ENCODE measurements at regions not wholly inside any gene's neighbourhood (a gene's known extent, or its start where the extent isn't known, plus 50 kb on each side); places are given as distances from the start of the nearest gene placed in this dataset.
A peak's percentile ranks its signal among the peaks of the same experiment; 100 is the strongest.
"Not testable (repeated sequence)": the region's sequence is repeated elsewhere in the genome, so short reads cannot be mapped to it uniquely, and the experiment has no call there.

- H3K27ac ChIP-seq, result no peak overlapping the region
- no peak for DNase-seq (ENCODE audit: low read depth, low spot score)
These were observed 1105.5 kb upstream of the TMEM132C start for GRCh38 chr12:127161466-127161865.

GRCh38 chr12:127162307-127162706 is 1104.7 kb upstream of the TMEM132C start:
- peak overlapping the region; percentile 52 for H3K27ac ChIP-seq
- no peak for DNase-seq (ENCODE audit: low read depth, low spot score)

- peak; percentile 24 for DNase-seq (ENCODE audit: low read depth, low spot score)
- peak overlapping the region; percentile 52 for H3K27ac ChIP-seq
These were observed 1104.1 kb upstream of the TMEM132C start for GRCh38 chr12:127162902-127163301.

GRCh38 chr12:127165567-127166392 is 1101.2 kb upstream of the TMEM132C start:
- peak overlapping the region; percentile 60 for H3K27ac ChIP-seq
- DNase-seq (ENCODE audit: low read depth, low spot score), result peak; percentile 53

- no peak overlapping the region for H3K27ac ChIP-seq
- no peak for DNase-seq (ENCODE audit: low read depth, low spot score)
These were observed 1097.4 kb upstream of the TMEM132C start for GRCh38 chr12:127169321-127170181.

- no peak for DNase-seq (ENCODE audit: low read depth, low spot score)
- no peak overlapping the region for H3K27ac ChIP-seq
These were observed 1096.5 kb upstream of the TMEM132C start for GRCh38 chr12:127170226-127171180.

GRCh38 chr12:127172861-127173260 is 1094.1 kb upstream of the TMEM132C start:
- DNase-seq (ENCODE audit: low read depth, low spot score), result no peak
- H3K27ac ChIP-seq, result no peak overlapping the region

- H3K27ac ChIP-seq; DNase-seq (ENCODE audit: low read depth, low spot score): not testable (repeated sequence)
These were observed 1093.0 kb upstream of the TMEM132C start for GRCh38 chr12:127173971-127174370.

- no peak for DNase-seq (ENCODE audit: low read depth, low spot score)
- no peak overlapping the region for H3K27ac ChIP-seq
These were observed 1092.1 kb upstream of the TMEM132C start for GRCh38 chr12:127174881-127175280.

- DNase-seq (ENCODE audit: low read depth, low spot score), result no peak
- no peak overlapping the region for H3K27ac ChIP-seq
These were observed 1091.6 kb upstream of the TMEM132C start for GRCh38 chr12:127175361-127175760.

GRCh38 chr12:127176804-127177203 is 1090.2 kb upstream of the TMEM132C start:
- no peak for DNase-seq (ENCODE audit: low read depth, low spot score)
- H3K27ac ChIP-seq, result no peak overlapping the region

- no peak overlapping the region for H3K27ac ChIP-seq
- no peak for DNase-seq (ENCODE audit: low read depth, low spot score)
These were observed 1088.9 kb upstream of the TMEM132C start for GRCh38 chr12:127178052-127178451.

- H3K27ac ChIP-seq, result peak overlapping the region; percentile 55
- no peak for DNase-seq (ENCODE audit: low read depth, low spot score)
These were observed 1088.5 kb upstream of the TMEM132C start for GRCh38 chr12:127178463-127178862.

GRCh38 chr12:127179176-127179575 is 1087.8 kb upstream of the TMEM132C start:
- H3K27ac ChIP-seq, result peak overlapping the region; percentile 55
- no peak for DNase-seq (ENCODE audit: low read depth, low spot score)

- DNase-seq (ENCODE audit: low read depth, low spot score), result no peak
- no peak overlapping the region for H3K27ac ChIP-seq
These were observed 1085.0 kb upstream of the TMEM132C start for GRCh38 chr12:127182018-127182417.

GRCh38 chr12:127189992-127190391 is 1077.0 kb upstream of the TMEM132C start:
- no peak overlapping the region for H3K27ac ChIP-seq
- DNase-seq (ENCODE audit: low read depth, low spot score), result no peak

GRCh38 chr12:127191129-127191528 is 1075.8 kb upstream of the TMEM132C start:
- DNase-seq (ENCODE audit: low read depth, low spot score), result peak; percentile 58
- peak overlapping the region; percentile 29 for H3K27ac ChIP-seq

- DNase-seq (ENCODE audit: low read depth, low spot score), result no peak
- no peak overlapping the region for H3K27ac ChIP-seq
These were observed 1074.6 kb upstream of the TMEM132C start for GRCh38 chr12:127192391-127192790.

- H3K27ac ChIP-seq, result no peak overlapping the region
- DNase-seq (ENCODE audit: low read depth, low spot score), result no peak
These were observed 1073.6 kb upstream of the TMEM132C start for GRCh38 chr12:127193341-127193740.

GRCh38 chr12:127194176-127194575 is 1072.8 kb upstream of the TMEM132C start:
- DNase-seq (ENCODE audit: low read depth, low spot score), result no peak
- H3K27ac ChIP-seq, result no peak overlapping the region
